Fibroblast of the aortic adventitia (primary cell): ENCODE measurements at regions not wholly inside any gene's neighbourhood (a gene's known extent, or its start where the extent isn't known, plus 50 kb on each side); places are given as distances from the start of the nearest gene placed in this dataset.
"Not testable (repeated sequence)": the region's sequence is repeated elsewhere in the genome, so short reads cannot be mapped to it uniquely, and the experiment has no call there.

ENCODE experiments used
- DNase-seq: peaks from one replicate; pipeline ENCODE4 v3.0.0-alpha.2; 2010; ENCODE audit warnings: low read depth
- H3K4me3 ChIP-seq: 2 replicates; pipeline ENCODE4 v1.5.1; 2011; ENCODE audit warnings: low read depth, mild to moderate bottlenecking, control low read depth, low read length, moderate library complexity
- CTCF ChIP-seq: IDR thresholded peaks from 2 replicates; pipeline ENCODE4 v1.5.1; 2011; ENCODE audit warnings: mild to moderate bottlenecking, low read length, control low read depth, inconsistent platforms; ENCODE audit not compliant: insufficient read depth

- H3K4me3 ChIP-seq, result no peak overlapping the region
- no peak for DNase-seq
- TF ChIP-seq CTCF, result no peak
Observed at GRCh38 chr20:12093057-12093796, 175.5 kb downstream of the BTBD3 start.

- DNase-seq, H3K4me3 ChIP-seq: not testable (repeated sequence)
Observed at GRCh38 chr20:12093797-12094190, 176.1 kb downstream of the BTBD3 start.

GRCh38 chr20:12095180-12095920 is 177.7 kb downstream of the BTBD3 start:
- no peak for DNase-seq
- no peak for TF ChIP-seq CTCF
- no peak overlapping the region for H3K4me3 ChIP-seq

- no peak for DNase-seq
- TF ChIP-seq CTCF, result no peak
- no peak overlapping the region for H3K4me3 ChIP-seq
Observed at GRCh38 chr20:12098421-12098820, 180.7 kb downstream of the BTBD3 start.

GRCh38 chr20:12108846-12109245 is 191.2 kb downstream of the BTBD3 start:
- H3K4me3 ChIP-seq, result no peak overlapping the region
- no peak for DNase-seq
- TF ChIP-seq CTCF, result no peak

- DNase-seq, result no peak
- H3K4me3 ChIP-seq, result no peak overlapping the region
- no peak for TF ChIP-seq CTCF
Observed at GRCh38 chr20:12110274-12110673, 192.6 kb downstream of the BTBD3 start.

GRCh38 chr20:12110711-12111110 is 193.0 kb downstream of the BTBD3 start:
- DNase-seq, result peak; percentile 5
- H3K4me3 ChIP-seq, result no peak overlapping the region
- no peak for TF ChIP-seq CTCF
